ENCODE measurements at regions not wholly inside any gene's neighbourhood (a gene's known extent, or its start where the extent isn't known, plus 50 kb on each side); places are given as distances from the start of the nearest gene placed in this dataset.
"Not testable (repeated sequence)": the region's sequence is repeated elsewhere in the genome, so short reads cannot be mapped to it uniquely, and the experiment has no call there.

DNA sequence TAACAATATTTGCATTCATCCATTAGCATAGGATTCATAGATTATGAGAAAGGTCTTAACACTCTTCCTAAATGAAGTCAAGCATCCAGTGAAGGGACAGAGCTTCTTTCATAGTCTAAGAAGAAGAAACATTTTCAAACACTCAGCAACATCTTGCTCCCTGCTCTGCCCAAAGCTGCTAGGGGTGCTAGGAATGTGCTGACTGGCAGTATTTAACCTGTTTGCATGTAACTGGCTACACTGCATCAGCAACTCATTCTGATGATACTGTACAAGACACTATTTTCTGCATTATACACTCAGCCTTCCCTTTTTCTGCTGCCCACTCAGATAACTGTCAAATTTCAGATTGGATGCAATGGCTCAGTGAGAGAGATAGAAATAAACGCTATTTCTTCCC, 495.1 kb upstream of the ARID1B start:
- no peak for DNase-seq (ENCODE audit: low read depth)

- DNase-seq (ENCODE audit: low read depth): no peak
These were observed 495.9 kb upstream of the ARID1B start for GRCh38 chr6:156281266-156281665.

DNA sequence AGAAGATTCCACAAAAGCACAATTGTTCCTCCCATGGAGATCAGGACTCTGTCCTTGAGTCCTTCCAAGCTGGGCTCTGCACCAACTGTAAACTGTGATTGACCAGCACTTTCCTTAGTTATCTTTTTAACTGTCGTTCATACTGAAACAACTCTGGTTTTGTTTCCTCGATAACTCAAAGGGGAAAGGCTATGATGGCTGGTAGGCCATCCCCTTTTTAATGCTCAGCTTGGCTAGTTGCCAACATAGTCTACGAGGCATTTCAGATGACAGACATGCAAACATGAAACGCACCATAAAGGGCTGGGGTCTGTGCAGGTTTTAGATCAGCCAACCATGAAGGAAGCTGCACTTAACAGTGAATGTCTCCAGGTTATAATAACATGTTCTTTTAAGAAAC, 497.1 kb upstream of the ARID1B start:
- DNase-seq (ENCODE audit: low read depth): no peak

DNA sequence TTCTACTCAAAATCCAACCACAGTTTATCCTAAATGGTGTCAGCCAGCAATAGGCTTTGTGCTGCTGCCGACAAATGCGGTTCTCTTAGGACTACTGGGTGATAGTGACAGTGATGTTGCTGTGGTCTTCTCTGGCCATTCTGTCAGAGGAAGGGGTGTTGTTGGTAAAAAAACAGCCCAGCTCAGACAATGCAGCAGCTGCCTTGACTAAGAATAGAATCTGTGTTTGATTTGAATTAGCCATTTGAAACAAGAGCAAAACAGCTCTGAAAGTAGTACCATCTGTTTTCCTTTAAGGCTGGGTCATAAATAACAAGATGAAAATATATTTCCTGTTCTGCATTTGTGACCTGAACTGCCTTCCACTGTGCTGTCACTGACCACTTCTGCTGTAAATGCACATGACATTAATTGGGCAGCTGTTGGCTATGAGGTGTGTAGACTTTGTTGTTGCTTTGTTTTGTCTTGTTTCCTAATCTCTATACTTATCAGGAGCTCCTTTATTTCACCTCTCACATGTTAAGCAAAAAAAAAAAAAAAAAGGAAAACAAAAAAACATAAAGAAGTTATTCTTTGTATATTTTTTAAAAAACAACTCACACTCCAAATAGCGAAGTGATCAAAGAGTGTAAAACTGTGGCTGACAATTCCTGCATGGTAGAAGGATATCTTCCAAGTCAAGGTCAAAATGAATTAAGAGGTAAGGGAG, 497.8 kb upstream of the ARID1B start:
- DNase-seq (ENCODE audit: low read depth): no peak

- no peak for DNase-seq (ENCODE audit: low read depth)
These were observed 504.0 kb upstream of the ARID1B start for GRCh38 chr6:156273065-156273711.

DNA sequence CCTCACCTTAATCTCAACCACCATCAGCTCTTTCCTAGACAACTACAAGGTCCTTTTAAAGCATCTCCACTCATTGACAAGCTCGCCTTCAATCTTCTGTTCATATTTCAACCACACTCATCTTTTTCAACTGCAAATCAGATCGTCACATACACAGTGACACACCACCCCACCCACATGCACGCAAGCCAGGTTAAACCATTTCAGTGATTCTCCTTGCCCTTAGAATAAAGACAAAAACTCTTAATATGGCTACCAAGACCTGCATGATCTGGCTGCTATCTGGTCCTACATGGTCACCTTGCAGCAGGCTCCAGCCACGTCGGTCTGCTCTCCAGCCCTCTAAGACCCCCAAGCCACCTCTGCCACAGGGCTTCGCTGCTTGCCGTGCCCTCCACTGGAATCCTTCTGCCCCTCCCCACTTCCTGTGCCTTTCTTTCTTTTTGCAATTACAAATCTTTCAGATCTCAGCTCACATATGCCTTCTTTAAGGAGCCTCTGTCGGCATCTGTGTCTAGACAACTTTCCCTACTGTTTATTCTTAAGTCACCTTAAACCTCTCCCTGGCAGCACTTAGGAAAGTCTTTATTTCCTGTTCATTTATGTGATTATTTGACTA, 507.3 kb upstream of the ARID1B start:
- no peak for DNase-seq (ENCODE audit: low read depth)

DNA sequence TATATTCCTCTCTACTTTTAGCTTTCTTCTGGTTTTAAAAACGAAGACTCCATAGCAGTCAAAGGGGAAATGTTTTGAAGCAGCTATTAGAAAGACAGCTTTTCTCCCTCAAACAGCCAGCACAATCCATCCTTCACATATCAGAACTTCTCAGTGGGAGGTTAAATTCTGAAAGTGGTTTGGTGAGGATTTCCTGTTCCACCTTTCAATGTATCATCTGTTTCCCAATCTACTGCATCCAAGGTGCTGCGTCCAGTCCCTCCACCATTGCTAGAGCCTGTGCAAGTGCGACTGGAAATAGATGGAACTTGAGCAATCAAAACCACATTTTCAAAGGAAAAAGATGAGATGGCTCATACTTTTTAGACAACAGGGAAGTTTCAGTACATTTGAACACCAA, 508.3 kb upstream of the ARID1B start:
- DNase-seq (ENCODE audit: low read depth): no peak

- DNase-seq (ENCODE audit: low read depth): no peak
These were observed 515.2 kb upstream of the ARID1B start for GRCh38 chr6:156262014-156262413.

DNA sequence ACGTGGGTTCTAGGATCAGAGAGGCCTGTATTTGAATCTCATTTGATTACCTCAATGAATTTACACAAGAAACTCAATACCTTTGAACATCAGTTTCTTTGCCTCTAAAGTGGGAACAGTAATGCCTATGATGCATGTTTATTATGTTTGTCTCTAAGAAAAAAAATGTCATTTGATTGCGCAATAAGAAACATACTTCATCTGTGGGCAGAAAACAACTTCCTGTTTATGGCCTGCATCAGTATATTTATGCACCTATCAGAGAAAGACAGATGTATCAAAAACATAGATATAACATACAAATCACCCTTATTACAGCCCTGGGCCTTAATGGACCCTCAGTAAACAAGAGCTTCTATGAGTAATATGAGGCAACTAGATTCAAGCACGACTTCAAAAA, 516.4 kb upstream of the ARID1B start:
- no peak for DNase-seq (ENCODE audit: low read depth)

DNA sequence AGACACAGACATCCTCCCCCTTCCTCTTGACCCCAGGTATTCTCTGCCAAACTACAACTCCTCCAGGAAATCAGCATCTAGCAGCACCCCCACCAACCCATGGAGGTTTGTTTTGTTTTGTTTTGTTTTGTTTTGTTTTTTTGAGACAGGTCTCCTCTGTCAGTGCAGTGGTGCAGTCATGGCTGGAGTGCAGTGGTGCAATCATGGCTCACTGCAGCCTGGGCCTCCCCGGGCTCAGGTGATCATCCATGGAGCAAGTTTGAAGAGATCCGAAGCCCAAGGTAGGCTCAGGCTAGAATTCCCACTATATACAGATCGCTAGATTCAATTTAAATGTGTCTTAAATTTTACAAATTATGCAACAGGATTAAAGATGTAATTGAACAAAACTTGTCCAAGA, 518.2 kb upstream of the ARID1B start:
- DNase-seq (ENCODE audit: low read depth): no peak

GRCh38 chr6:156256161-156256560, 521.0 kb upstream of the ARID1B start:
- DNase-seq (ENCODE audit: low read depth): no peak

- DNase-seq (ENCODE audit: low read depth): no peak
These were observed 522.9 kb upstream of the ARID1B start for GRCh38 chr6:156254240-156254639.

GRCh38 chr6:156250593-156250992, 526.6 kb upstream of the ARID1B start:
- DNase-seq (ENCODE audit: low read depth): no peak

- no peak for DNase-seq (ENCODE audit: low read depth)
These were observed 535.0 kb upstream of the ARID1B start for GRCh38 chr6:156242206-156242605.

DNA sequence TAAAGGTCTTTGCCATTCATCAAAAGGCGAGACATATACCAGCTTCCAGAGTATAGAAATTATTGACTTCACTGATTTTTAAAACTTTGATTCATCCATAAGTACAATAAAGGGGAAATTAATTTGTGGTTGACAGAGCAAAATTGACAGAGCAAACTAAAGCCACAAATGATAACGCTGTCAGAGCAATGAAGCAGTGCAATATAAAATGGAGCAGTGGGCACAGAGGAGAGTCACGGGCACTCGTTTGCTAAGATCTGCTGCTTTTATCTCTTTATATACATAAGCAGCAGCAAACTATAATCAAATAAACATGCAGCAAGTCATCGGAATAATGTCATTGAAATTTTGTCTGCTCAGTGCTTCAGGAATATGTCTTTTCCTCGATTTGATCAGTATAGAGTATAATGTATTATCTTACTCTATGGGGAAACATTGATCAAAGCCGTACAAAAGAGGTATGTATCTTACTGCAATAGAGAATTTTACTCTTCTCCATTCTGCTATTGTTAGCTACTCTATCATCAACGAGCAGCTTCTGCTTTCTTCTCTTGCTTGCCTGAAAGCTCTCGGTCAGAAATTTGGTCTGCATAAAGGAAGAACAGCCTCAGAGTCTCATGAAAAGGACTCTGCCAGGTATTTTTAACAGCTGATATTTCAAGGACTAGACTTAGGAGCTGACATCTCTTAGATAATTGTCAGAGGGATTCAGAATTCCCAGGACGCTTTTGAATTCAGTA, 546.0 kb upstream of the ARID1B start:
- no peak for DNase-seq (ENCODE audit: low read depth)

GRCh38 chr6:156219973-156220372, 557.2 kb upstream of the ARID1B start:
- no peak for DNase-seq (ENCODE audit: low read depth)

GRCh38 chr6:156205678-156206077, 571.5 kb upstream of the ARID1B start:
- no peak for DNase-seq (ENCODE audit: low read depth)

DNA sequence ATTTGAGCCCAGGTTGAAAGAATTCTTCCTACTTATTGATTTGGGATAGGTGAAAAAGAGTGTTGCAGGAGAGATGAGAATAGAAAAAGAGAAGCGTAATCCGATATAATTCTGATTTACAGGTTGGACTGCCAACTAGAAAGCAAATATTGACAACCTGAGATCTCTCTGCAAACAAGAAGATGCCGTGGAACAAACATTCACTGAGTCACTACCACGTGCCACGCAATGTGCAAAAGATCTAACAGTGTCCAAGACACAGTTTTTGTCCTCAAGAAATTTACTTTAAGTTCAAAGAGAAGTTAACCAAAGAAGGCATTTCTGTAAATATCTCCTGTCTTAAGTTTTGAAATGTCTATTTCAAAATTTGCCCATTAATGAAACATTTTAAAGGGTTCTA, 578.0 kb upstream of the ARID1B start:
- no peak for DNase-seq (ENCODE audit: low read depth)

GRCh38 chr6:156197513-156197912, 579.7 kb upstream of the ARID1B start:
- DNase-seq (ENCODE audit: low read depth): no peak

DNA sequence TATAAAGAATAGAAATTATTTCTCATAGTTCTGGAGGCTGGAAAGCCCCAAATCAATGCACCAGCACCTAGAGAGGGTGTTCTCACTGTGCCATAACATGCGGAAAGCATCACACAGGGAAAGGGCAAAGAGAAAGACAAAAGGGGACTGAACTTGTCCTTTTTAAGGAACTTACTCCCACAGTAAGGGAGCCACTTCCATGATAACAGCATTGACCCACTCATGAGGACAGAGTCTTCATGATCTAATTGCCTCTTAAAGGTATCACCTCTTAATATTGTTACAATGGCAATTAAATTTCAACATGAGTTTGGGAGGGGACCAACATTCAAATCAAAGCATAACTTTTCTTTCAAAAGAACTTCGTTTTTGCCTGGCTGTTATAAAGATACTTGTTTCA, 582.2 kb upstream of the ARID1B start:
- no peak for DNase-seq (ENCODE audit: low read depth)

- DNase-seq (ENCODE audit: low read depth): no peak
These were observed 583.8 kb upstream of the ARID1B start for GRCh38 chr6:156193381-156193780.

GRCh38 chr6:156191895-156192294, 585.3 kb upstream of the ARID1B start:
- no peak for DNase-seq (ENCODE audit: low read depth)

GRCh38 chr6:156191390-156191789, 585.8 kb upstream of the ARID1B start:
- DNase-seq (ENCODE audit: low read depth): not testable (repeated sequence)

All from HS-27A (cell line).